Upper lobe of right lung (tissue), 1 donor: ENCODE measurements at regions not wholly inside any gene's neighbourhood (a gene's known extent, or its start where the extent isn't known, plus 50 kb on each side); places are given as distances from the start of the nearest gene placed in this dataset.

Experiments
- ATAC-seq: fragments of 200-7000 bp; cut with Tn5 transposase; one replicate; pipeline ENCODE4 v1.9.1; 2020; ENCODE audit warnings: mild to moderate bottlenecking, moderate library complexity
- DNase-seq: peaks from one replicate; pipeline ENCODE4 v3.0.0-alpha.2; 2020
- H3K27ac ChIP-seq: fragments of 200-600 bp; one replicate; pipeline ENCODE4 v1.8.0; 2022
- H3K27me3 ChIP-seq: fragments of 200-600 bp; one replicate; pipeline ENCODE4 v1.8.0; 2022; ENCODE audit warnings: mild to moderate bottlenecking
- H3K36me3 ChIP-seq: fragments of 200-600 bp; one replicate; pipeline ENCODE4 v1.8.0; 2022
- H3K4me1 ChIP-seq: fragments of 200-600 bp; one replicate; pipeline ENCODE4 v1.8.0; 2022
- H3K4me3 ChIP-seq: fragments of 200-600 bp; one replicate; pipeline ENCODE4 v1.8.0; 2022; ENCODE audit warnings: mild to moderate bottlenecking
- H3K9me3 ChIP-seq: fragments of 200-600 bp; one replicate; pipeline ENCODE4 v1.8.0; 2022
- CTCF ChIP-seq: fragments of 200-600 bp; IDR thresholded peaks from one replicate; pipeline ENCODE4 v1.8.0; 2022; ENCODE audit warnings: antibody characterized with exemption
- intact Hi-C: fragments of 100-400 bp; cut with DNase I; formaldehyde crosslinking; loops from one replicate; pipeline ENCODE4 v1.11.0; 2022
- donor health status: DM: no; HTN: yes; CAD: no; lungs with severe emphysema.

- Histone ChIP-seq H3K4me3 (no peak overlapping the region), H3K27ac (no peak overlapping the region), H3K27me3 (no peaks in the 10 kb centered on the region), H3K36me3 (no peaks in the 10 kb centered on the region), H3K4me1 (no peaks in the 10 kb centered on the region), H3K9me3 (no peaks in the 10 kb centered on the region)
- DNase-seq, result no peak
- TF ChIP-seq CTCF, result no peak
- intact Hi-C loops, result no loop called here
- ATAC-seq, result no peak
These were observed 1186.5 kb upstream of the AUTS2 start for GRCh38 chr7:68411742-68412141.

GRCh38 chr7:68414631-68415425 is 1183.4 kb upstream of the AUTS2 start:
- DNase-seq (no peak), ATAC-seq (no peak)
- intact Hi-C loops, result no loop called here
- H3K27me3 ChIP-seq, result no peaks in the 10 kb centered on the region
- H3K4me3 ChIP-seq, result no peak overlapping the region
- no peaks in the 10 kb centered on the region for H3K9me3 ChIP-seq
- TF ChIP-seq CTCF, result no peak
- H3K36me3 ChIP-seq, result no peaks in the 10 kb centered on the region
- H3K4me1 ChIP-seq, result no peaks in the 10 kb centered on the region
- no peak overlapping the region for H3K27ac ChIP-seq

- no peak for TF ChIP-seq CTCF
- ATAC-seq (no peak), DNase-seq (no peak)
These were observed 1181.3 kb upstream of the AUTS2 start for GRCh38 chr7:68417002-68417401.

GRCh38 chr7:68417659-68418058 is 1180.6 kb upstream of the AUTS2 start:
- no peak for DNase-seq
- TF ChIP-seq CTCF, result no peak
- no peak overlapping the region for H3K27ac ChIP-seq
- no peak for ATAC-seq
- no peaks in the 10 kb centered on the region for H3K27me3 ChIP-seq
- intact Hi-C loops, result no loop called here
- no peaks in the 10 kb centered on the region for H3K36me3 ChIP-seq
- H3K4me3 ChIP-seq, result no peak overlapping the region
- no peaks in the 10 kb centered on the region for H3K9me3 ChIP-seq
- no peaks in the 10 kb centered on the region for H3K4me1 ChIP-seq

More at GRCh38 chr7:68417002-68417401, 1181.3 kb upstream of the AUTS2 start:
- H3K9me3 ChIP-seq, result no peaks in the 10 kb centered on the region
- no peak overlapping the region for H3K4me3 ChIP-seq
- intact Hi-C loops, result no loop called here
- no peak overlapping the region for H3K27ac ChIP-seq
- no peaks in the 10 kb centered on the region for H3K27me3 ChIP-seq
- no peaks in the 10 kb centered on the region for H3K4me1 ChIP-seq
- H3K36me3 ChIP-seq, result no peaks in the 10 kb centered on the region

GRCh38 chr7:68420342-68421192 is 1177.7 kb upstream of the AUTS2 start:
- Histone ChIP-seq H3K9me3 (no peaks in the 10 kb centered on the region), H3K36me3 (no peaks in the 10 kb centered on the region), H3K27ac (no peak overlapping the region), H3K4me3 (no peak overlapping the region), H3K27me3 (no peaks in the 10 kb centered on the region), H3K4me1 (no peaks in the 10 kb centered on the region)
- intact Hi-C loops, result no loop called here
- DNase-seq (no peak), ATAC-seq (peak; percentile 26)
- no peak for TF ChIP-seq CTCF
